ENCODE measurements at regions not wholly inside any gene's neighbourhood (a gene's known extent, or its start where the extent isn't known, plus 50 kb on each side); places are given as distances from the start of the nearest gene placed in this dataset.

DNA sequence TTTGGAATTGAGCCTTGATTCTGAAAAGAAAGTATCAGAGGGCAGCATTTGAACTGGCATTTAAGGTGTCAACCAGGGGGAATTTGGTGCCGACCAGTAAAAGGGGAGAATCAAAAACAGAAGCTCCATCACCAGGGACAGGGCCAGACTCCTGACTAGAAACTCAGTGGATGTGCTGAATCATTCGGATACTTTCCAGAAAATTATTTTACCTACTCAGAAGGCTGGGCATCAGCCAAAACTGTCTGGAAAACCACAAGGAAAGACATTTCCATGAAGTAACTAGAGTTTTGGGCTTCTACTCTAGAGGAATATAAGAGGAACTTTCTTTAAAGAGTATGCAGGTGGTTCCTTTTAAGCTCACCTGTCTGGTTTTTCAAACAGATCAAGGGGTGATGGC is 756.6 kb downstream of the RNF144A start:
- Histone ChIP-seq H3K4me1 (peaks cover 0 to 12% (median 0%) of the 10 kb centered on the region in 4 donors), H3K27ac (no peak overlapping the region), H3K9me3 (peaks cover 0 to 6% (median 0%) of the 10 kb centered on the region in 4 donors), H3K4me3 (no peak overlapping the region), H3K36me3 (no peaks in the 10 kb centered on the region), H3K27me3 (no peaks in the 10 kb centered on the region)
- no peak for DNase-seq
- TF ChIP-seq, protein P1, sequence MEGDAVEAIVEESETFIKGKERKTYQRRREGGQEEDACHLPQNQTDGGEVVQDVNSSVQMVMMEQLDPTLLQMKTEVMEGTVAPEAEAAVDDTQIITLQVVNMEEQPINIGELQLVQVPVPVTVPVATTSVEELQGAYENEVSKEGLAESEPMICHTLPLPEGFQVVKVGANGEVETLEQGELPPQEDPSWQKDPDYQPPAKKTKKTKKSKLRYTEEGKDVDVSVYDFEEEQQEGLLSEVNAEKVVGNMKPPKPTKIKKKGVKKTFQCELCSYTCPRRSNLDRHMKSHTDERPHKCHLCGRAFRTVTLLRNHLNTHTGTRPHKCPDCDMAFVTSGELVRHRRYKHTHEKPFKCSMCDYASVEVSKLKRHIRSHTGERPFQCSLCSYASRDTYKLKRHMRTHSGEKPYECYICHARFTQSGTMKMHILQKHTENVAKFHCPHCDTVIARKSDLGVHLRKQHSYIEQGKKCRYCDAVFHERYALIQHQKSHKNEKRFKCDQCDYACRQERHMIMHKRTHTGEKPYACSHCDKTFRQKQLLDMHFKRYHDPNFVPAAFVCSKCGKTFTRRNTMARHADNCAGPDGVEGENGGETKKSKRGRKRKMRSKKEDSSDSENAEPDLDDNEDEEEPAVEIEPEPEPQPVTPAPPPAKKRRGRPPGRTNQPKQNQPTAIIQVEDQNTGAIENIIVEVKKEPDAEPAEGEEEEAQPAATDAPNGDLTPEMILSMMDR (IDR thresholded peaks at IDR 0.05), result no peak
- TF ChIP-seq POLR2AphosphoS5 (IDR thresholded peaks at IDR 0.05) (no peak), EP300 (IDR thresholded peaks at IDR 0.05) (no peak), POLR2A (IDR thresholded peaks at IDR 0.05) (no peak)
- 75 to 90% (median 84%) methylated on average over 2 of the region's 2 CpGs for WGBS, 5 donors
- intact Hi-C loops (cut with DNase I; ENCODE audit: low total_unique reads), result loop anchor here (5.0 kb wide), 1 partner anchor 247 kb away; no protein-coding TSS in a partner anchor

DNA sequence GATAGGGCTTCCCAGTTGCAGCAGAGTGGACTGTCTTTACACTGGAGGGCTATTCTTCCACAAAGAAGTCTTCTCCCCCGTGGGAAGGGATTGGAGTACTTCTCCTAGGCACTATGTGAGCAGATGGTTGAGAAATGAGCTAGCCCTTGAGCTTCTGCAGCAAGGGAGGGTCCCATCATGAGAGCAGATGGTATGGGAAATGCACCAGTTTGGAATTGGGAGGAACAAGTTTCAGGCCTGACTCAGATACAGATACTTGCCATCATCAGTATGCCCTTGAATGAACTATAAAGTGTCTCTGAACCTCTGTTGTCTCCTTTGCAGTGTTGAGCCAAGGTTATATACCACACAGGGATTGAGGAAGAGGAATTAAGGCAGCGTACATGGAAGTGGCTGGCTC is 757.4 kb downstream of the RNF144A start:
- Histone ChIP-seq H3K4me1 (peaks cover 0 to 12% (median 0%) of the 10 kb centered on the region in 4 donors), H3K27me3 (no peaks in the 10 kb centered on the region), H3K36me3 (no peaks in the 10 kb centered on the region), H3K9me3 (peaks cover 0 to 6% (median 0%) of the 10 kb centered on the region in 4 donors), H3K4me3 (no peak overlapping the region), H3K27ac (no peak overlapping the region)
- DNase-seq, result no peak
- intact Hi-C loops (cut with DNase I; ENCODE audit: low total_unique reads), result loop anchor here (5.0 kb wide), 1 partner anchor 247 kb away; no protein-coding TSS in a partner anchor
- TF ChIP-seq POLR2A (IDR thresholded peaks at IDR 0.05) (no peak), EP300 (IDR thresholded peaks at IDR 0.05) (no peak), POLR2AphosphoS5 (IDR thresholded peaks at IDR 0.05) (no peak)
- TF ChIP-seq, protein P1 (IDR thresholded peaks at IDR 0.05), result no peak
- 71 to 84% (median 75%) methylated on average over 2 of the region's 2 CpGs for WGBS, 5 donors

DNA sequence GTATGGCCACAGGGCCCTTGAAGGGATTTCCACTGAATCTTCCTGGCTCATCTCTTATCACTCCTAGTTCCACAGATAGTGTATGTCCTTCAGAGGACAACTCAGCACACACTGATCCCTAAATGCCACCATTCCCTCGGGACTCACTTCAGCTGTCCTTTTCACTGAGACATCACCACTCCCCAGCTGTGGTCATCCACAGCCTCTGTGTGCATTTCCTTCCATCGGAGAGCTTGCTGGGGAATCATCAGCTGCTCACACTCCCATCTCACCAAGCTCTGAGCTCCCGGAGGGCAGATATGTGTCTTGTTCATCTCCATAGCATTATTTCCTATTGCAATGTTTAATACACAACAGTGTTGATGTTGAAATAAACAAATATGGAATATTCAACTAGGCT is 759.5 kb downstream of the RNF144A start:
- DNase-seq, result no peak
- H3K4me3 ChIP-seq, result no peak overlapping the region
- intact Hi-C loops (cut with DNase I; ENCODE audit: low total_unique reads), result no loop called here
- H3K27ac ChIP-seq, result no peak overlapping the region
- peaks cover 0 to 12% (median 0%) of the 10 kb centered on the region in 4 donors for H3K4me1 ChIP-seq
- peaks cover 0 to 6% (median 0%) of the 10 kb centered on the region in 4 donors for H3K9me3 ChIP-seq
- WGBS, 5 donors, result 79 to 93% (median 88%) methylated on average over 3 of the region's 3 CpGs
- no peaks in the 10 kb centered on the region for H3K27me3 ChIP-seq
- H3K36me3 ChIP-seq, result no peaks in the 10 kb centered on the region
- TF ChIP-seq, protein P1 (IDR thresholded peaks at IDR 0.05), result no peak
- TF ChIP-seq POLR2AphosphoS5 (IDR thresholded peaks at IDR 0.05), result no peak
- TF ChIP-seq EP300 (IDR thresholded peaks at IDR 0.05), result no peak
- no peak for TF ChIP-seq POLR2A (IDR thresholded peaks at IDR 0.05)

DNA sequence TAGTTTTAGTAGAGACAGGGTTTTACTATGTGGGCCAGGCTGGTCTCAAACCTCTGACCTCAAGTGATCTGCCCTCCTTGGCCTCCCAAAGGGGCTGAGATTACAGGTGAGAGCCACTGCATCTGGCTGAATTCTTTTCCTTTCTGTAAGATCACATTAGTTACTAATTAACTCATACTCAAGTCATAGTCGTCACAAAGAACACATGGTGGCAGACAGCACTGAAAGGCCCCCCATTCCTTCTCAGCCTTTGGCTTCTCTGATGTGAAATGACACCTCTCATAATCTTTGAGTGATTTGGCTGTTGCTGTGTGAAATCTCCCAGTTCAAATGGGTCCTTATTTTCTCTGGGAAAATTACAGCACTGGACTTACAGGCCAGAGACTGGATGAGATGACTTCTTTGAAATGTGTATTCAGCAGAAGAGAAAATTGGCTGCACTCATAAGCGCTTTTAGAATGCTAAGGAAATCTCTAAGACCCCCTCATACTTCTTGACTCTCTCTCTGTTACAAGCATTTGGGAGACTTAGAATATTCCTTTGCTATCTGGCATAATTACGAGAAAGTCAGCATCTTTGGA is 764.8 kb downstream of the RNF144A start:
- DNase-seq, result no peak
- no peaks in the 10 kb centered on the region for H3K9me3 ChIP-seq
- no peaks in the 10 kb centered on the region for H3K36me3 ChIP-seq
- TF ChIP-seq, protein P1 (IDR thresholded peaks at IDR 0.05), result no peak
- TF ChIP-seq EP300 (IDR thresholded peaks at IDR 0.05), result no peak
- no peak for TF ChIP-seq POLR2AphosphoS5 (IDR thresholded peaks at IDR 0.05)
- no peak for TF ChIP-seq POLR2A (IDR thresholded peaks at IDR 0.05)
- no peak overlapping the region for H3K4me3 ChIP-seq
- intact Hi-C loops (cut with DNase I; ENCODE audit: low total_unique reads), result no loop called here
- no peaks in the 10 kb centered on the region for H3K27me3 ChIP-seq
- H3K4me1 ChIP-seq, result no peaks in the 10 kb centered on the region
- no peak overlapping the region for H3K27ac ChIP-seq
- 71 to 82% (median 76%) methylated on average over 3 of the region's 3 CpGs for WGBS, 5 donors
